ENCODE measurements at regions not wholly inside any gene's neighbourhood (a gene's known extent, or its start where the extent isn't known, plus 50 kb on each side); places are given as distances from the start of the nearest gene placed in this dataset.

- TF ChIP-seq CTCF (IDR thresholded peaks at IDR 0.05; ENCODE audit: borderline replicate concordance, extremely low read depth, low read length, poor library complexity, severe bottlenecking) (no peak), EZH2 (IDR thresholded peaks at IDR 0.05; ENCODE audit: borderline replicate concordance, low read depth, low read length, severe bottlenecking) (no peak)
Observed at GRCh38 chr5:2192496-2192895, 309.8 kb upstream of the IRX4 start.

Measured in DND-41 (cell line).